HG03108 (cell line): ENCODE measurements at regions not wholly inside any gene's neighbourhood (a gene's known extent, or its start where the extent isn't known, plus 50 kb on each side); places are given as distances from the start of the nearest gene placed in this dataset.

ENCODE experiments used
- ATAC-seq: cut with Tn5 transposase; IDR thresholded peaks from one replicate; pipeline ENCODE4 v1.9.1; 2021; ENCODE audit warnings: moderate library complexity; ENCODE audit not compliant: unreplicated experiment

- no peak for ATAC-seq
These were observed 239.8 kb upstream of the TLE3 start for GRCh38 chr15:70337277-70338186.

GRCh38 chr15:70336425-70337009, 238.8 kb upstream of the TLE3 start:
- no peak for ATAC-seq

- no peak for ATAC-seq
These were observed 236.6 kb upstream of the TLE3 start for GRCh38 chr15:70334286-70334685.

- ATAC-seq: no peak
These were observed 231.5 kb upstream of the TLE3 start for GRCh38 chr15:70329179-70329578.

GRCh38 chr15:70328679-70329115, 231.0 kb upstream of the TLE3 start:
- ATAC-seq: no peak

- ATAC-seq: peak; percentile 63
These were observed 230.3 kb upstream of the TLE3 start for GRCh38 chr15:70327856-70328678.

- ATAC-seq: no peak
These were observed 229.7 kb upstream of the TLE3 start for GRCh38 chr15:70327328-70327855.

- ATAC-seq: no peak
These were observed 226.6 kb upstream of the TLE3 start for GRCh38 chr15:70324001-70324974.

- ATAC-seq: no peak
These were observed 225.6 kb upstream of the TLE3 start for GRCh38 chr15:70323111-70323851.

GRCh38 chr15:70322051-70322668, 224.4 kb upstream of the TLE3 start:
- ATAC-seq: no peak

- no peak for ATAC-seq
These were observed 223.6 kb upstream of the TLE3 start for GRCh38 chr15:70321172-70321819.

GRCh38 chr15:70320482-70320881, 222.8 kb upstream of the TLE3 start:
- no peak for ATAC-seq

- ATAC-seq: no peak
These were observed 222.4 kb upstream of the TLE3 start for GRCh38 chr15:70320077-70320476.

GRCh38 chr15:70319466-70319865, 221.7 kb upstream of the TLE3 start:
- ATAC-seq: peak; percentile 86

- ATAC-seq: peak; percentile 13
These were observed 221.1 kb upstream of the TLE3 start for GRCh38 chr15:70318594-70319465.

- no peak for ATAC-seq
These were observed 218.4 kb upstream of the TLE3 start for GRCh38 chr15:70316059-70316600.

GRCh38 chr15:70315431-70315830, 217.7 kb upstream of the TLE3 start:
- ATAC-seq: no peak
